OCI-LY1 (cell line): ENCODE measurements at regions not wholly inside any gene's neighbourhood (a gene's known extent, or its start where the extent isn't known, plus 50 kb on each side); places are given as distances from the start of the nearest gene placed in this dataset.

ENCODE experiments used
- CTCF ChIP-seq: fragments of 200-600 bp; sonication (generic), shearing (Covaris generic); IDR thresholded peaks from 2 replicates; pipeline ENCODE4 v1.5.1; 2017; ENCODE audit warnings: mild to moderate bottlenecking, antibody characterized with exemption, low read length, moderate library complexity, mixed read lengths
- EZH2 ChIP-seq: fragments of 200-600 bp; sonication (generic), shearing (Covaris generic); IDR thresholded peaks from 2 replicates; pipeline ENCODE4 v1.8.0; 2017; ENCODE audit warnings: borderline replicate concordance, mixed run types, mild to moderate bottlenecking, antibody characterized with exemption, low read length, moderate library complexity, mixed read lengths

- TF ChIP-seq CTCF: no peak
- TF ChIP-seq EZH2: no peak
Observed at GRCh38 chr10:4545062-4545461, 280.9 kb upstream of the AKR1E2 start.
